ENCODE measurements at regions not wholly inside any gene's neighbourhood (a gene's known extent, or its start where the extent isn't known, plus 50 kb on each side); places are given as distances from the start of the nearest gene placed in this dataset.

- TF ChIP-seq CTCF (IDR thresholded peaks at IDR 0.05; ENCODE audit: low read length) = no peak
- no peak for TF ChIP-seq EZH2 (IDR thresholded peaks at IDR 0.05; ENCODE audit: borderline replicate concordance, low read length)
Observed at GRCh38 chr5:104739503-104739902, 1176.9 kb upstream of the NUDT12 start.
